ENCODE measurements at regions not wholly inside any gene's neighbourhood (a gene's known extent, or its start where the extent isn't known, plus 50 kb on each side); places are given as distances from the start of the nearest gene placed in this dataset.

GRCh38 chr4:112076919-112077608, 68.2 kb upstream of the FAM241A start:
- H3K9me3 ChIP-seq (ENCODE audit: insufficient read depth, low read length), result no peaks in the 10 kb centered on the region
- TF ChIP-seq CTCF (IDR thresholded peaks at IDR 0.05; ENCODE audit: insufficient read depth, low read length, poor library complexity, severe bottlenecking) (no peak), EZH2phosphoT487 (conservative IDR thresholded peaks at IDR 0.05; ENCODE audit: low read length) (no peak)
- H4K20me1 ChIP-seq (ENCODE audit: low read depth, low read length), result no peaks in the 10 kb centered on the region
- no peaks in the 10 kb centered on the region for H3K9me2 ChIP-seq (replicated peaks; ENCODE audit: insufficient read depth, low read length)
- no peak overlapping the region for H2AFZ ChIP-seq (ENCODE audit: low read depth, low read length, severe bottlenecking)
- no peaks in the 10 kb centered on the region for H3F3A ChIP-seq (ENCODE audit: insufficient read depth)
- no peak overlapping the region for H3K4me2 ChIP-seq (ENCODE audit: low read depth, low read length, poor library complexity, severe bottlenecking)
- H3K9ac ChIP-seq (ENCODE audit: low read length), result no peak overlapping the region
- no peaks in the 10 kb centered on the region for H3K27me3 ChIP-seq (ENCODE audit: low read length)
- no peak overlapping the region for H3K4me3 ChIP-seq (ENCODE audit: insufficient read depth, low read length, poor library complexity, severe bottlenecking)
- H3K36me3 ChIP-seq (ENCODE audit: low read length), result no peaks in the 10 kb centered on the region
- no peaks in the 10 kb centered on the region for H3K79me2 ChIP-seq (ENCODE audit: insufficient read depth, low read length)
- H3K27ac ChIP-seq (ENCODE audit: low read depth, low read length), result no peak overlapping the region

DNA sequence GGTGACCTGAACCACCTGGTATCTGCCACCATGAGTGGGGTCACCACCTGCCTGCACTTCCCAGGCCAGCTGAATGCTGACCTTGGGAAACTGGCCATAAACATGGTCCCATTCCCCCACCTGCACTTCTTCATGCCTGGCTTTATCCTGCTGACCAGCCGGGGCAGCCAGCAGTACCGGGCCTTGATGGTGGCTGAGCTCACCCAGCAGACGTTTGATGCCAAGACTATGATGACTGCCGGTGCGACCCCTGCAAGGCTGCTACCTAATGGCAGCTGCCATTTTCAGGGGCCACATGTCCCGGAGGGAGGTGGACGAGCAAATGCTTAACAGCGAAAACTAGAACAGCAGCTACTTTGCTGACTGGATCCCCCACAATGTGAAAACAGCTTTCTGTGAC, 67.5 kb upstream of the FAM241A start:
- Histone ChIP-seq H3K27ac (ENCODE audit: low read depth, low read length) (no peak overlapping the region), H3F3A (ENCODE audit: insufficient read depth) (no peaks in the 10 kb centered on the region), H4K20me1 (ENCODE audit: low read depth, low read length) (no peaks in the 10 kb centered on the region), H3K79me2 (ENCODE audit: insufficient read depth, low read length) (no peaks in the 10 kb centered on the region), H3K9me3 (ENCODE audit: insufficient read depth, low read length) (no peaks in the 10 kb centered on the region), H2AFZ (ENCODE audit: low read depth, low read length, severe bottlenecking) (no peak overlapping the region), H3K4me2 (ENCODE audit: low read depth, low read length, poor library complexity, severe bottlenecking) (no peak overlapping the region), H3K4me3 (ENCODE audit: insufficient read depth, low read length, poor library complexity, severe bottlenecking) (no peak overlapping the region), H3K9ac (ENCODE audit: low read length) (no peak overlapping the region), H3K36me3 (ENCODE audit: low read length) (no peaks in the 10 kb centered on the region), H3K9me2 (replicated peaks; ENCODE audit: insufficient read depth, low read length) (no peaks in the 10 kb centered on the region), H3K27me3 (ENCODE audit: low read length) (no peaks in the 10 kb centered on the region)
- no peak for TF ChIP-seq CTCF (IDR thresholded peaks at IDR 0.05; ENCODE audit: insufficient read depth, low read length, poor library complexity, severe bottlenecking)

DNA sequence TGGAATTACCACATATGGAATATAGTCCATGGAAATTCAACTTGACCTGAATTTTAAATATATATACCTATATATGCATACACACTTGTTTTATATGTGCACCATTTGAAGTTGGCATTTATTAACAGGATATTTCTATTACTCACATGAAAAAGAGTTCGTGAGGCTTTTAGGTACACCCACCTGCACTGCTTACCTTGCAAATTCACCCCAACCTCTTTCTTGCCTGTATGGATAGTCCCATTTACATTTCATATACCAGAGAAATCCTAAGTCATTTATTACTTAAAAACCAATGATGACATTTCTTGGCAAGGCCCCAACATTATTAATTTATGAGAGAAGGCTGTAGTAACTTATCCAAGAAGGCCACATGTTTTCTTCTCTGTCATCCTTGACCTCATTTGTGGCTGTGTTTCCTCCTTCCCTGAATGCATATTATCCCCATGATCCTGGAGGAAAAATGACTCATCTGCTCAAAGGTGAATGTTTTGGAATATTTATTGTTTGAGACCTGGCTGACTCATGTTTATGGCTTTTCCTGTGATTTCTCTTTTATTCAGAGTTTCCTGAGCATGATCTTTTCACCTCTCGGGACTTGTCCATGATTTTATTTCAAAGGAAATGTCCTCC, 62.2 kb upstream of the FAM241A start:
- H3K9me3 ChIP-seq (ENCODE audit: insufficient read depth, low read length), result no peaks in the 10 kb centered on the region
- no peak overlapping the region for H3K4me3 ChIP-seq (ENCODE audit: insufficient read depth, low read length, poor library complexity, severe bottlenecking)
- H3K9ac ChIP-seq (ENCODE audit: low read length), result no peak overlapping the region
- no peaks in the 10 kb centered on the region for H3K9me2 ChIP-seq (replicated peaks; ENCODE audit: insufficient read depth, low read length)
- H3K4me2 ChIP-seq (ENCODE audit: low read depth, low read length, poor library complexity, severe bottlenecking), result no peak overlapping the region
- H3K27ac ChIP-seq (ENCODE audit: low read depth, low read length), result no peak overlapping the region
- no peaks in the 10 kb centered on the region for H3K36me3 ChIP-seq (ENCODE audit: low read length)
- H2AFZ ChIP-seq (ENCODE audit: low read depth, low read length, severe bottlenecking), result no peak overlapping the region
- H3K79me2 ChIP-seq (ENCODE audit: insufficient read depth, low read length), result no peaks in the 10 kb centered on the region
- no peaks in the 10 kb centered on the region for H4K20me1 ChIP-seq (ENCODE audit: low read depth, low read length)
- H3F3A ChIP-seq (ENCODE audit: insufficient read depth), result no peaks in the 10 kb centered on the region
- no peaks in the 10 kb centered on the region for H3K27me3 ChIP-seq (ENCODE audit: low read length)
- TF ChIP-seq CTCF (IDR thresholded peaks at IDR 0.05; ENCODE audit: insufficient read depth, low read length, poor library complexity, severe bottlenecking) (no peak), EZH2phosphoT487 (conservative IDR thresholded peaks at IDR 0.05; ENCODE audit: low read length) (no peak)
